GM12874 (cell line): ENCODE measurements at regions not wholly inside any gene's neighbourhood (a gene's known extent, or its start where the extent isn't known, plus 50 kb on each side); places are given as distances from the start of the nearest gene placed in this dataset.

ENCODE experiments used
- TF ChIP-seq, protein P1 (sequence below): IDR thresholded peaks from 2 replicates; pipeline ENCODE4 v1.5.1; 2011; ENCODE audit warnings: low read depth, mild to moderate bottlenecking, control low read depth, low read length, moderate library complexity; ENCODE audit not compliant: insufficient read depth

DNA sequence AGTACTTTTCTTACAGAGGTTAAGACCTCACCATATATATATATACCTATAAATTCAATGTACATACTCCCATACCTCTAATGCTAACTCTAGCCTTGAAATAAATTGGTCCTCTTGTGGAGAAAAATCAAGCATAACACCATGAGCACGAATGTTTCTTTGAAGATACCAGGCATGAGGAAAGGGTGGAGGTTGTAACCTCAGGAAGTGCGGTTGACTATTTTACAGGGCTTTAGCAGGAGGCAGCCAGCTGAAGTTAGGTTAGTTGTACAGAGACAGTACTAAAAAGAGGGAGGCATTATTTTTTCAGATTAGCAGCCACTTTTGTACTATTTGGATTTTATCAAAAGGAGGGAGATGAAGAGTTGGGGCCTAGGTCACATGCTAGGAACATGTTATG, 767.0 kb downstream of the OTOL1 start:
- TF ChIP-seq, protein P1, sequence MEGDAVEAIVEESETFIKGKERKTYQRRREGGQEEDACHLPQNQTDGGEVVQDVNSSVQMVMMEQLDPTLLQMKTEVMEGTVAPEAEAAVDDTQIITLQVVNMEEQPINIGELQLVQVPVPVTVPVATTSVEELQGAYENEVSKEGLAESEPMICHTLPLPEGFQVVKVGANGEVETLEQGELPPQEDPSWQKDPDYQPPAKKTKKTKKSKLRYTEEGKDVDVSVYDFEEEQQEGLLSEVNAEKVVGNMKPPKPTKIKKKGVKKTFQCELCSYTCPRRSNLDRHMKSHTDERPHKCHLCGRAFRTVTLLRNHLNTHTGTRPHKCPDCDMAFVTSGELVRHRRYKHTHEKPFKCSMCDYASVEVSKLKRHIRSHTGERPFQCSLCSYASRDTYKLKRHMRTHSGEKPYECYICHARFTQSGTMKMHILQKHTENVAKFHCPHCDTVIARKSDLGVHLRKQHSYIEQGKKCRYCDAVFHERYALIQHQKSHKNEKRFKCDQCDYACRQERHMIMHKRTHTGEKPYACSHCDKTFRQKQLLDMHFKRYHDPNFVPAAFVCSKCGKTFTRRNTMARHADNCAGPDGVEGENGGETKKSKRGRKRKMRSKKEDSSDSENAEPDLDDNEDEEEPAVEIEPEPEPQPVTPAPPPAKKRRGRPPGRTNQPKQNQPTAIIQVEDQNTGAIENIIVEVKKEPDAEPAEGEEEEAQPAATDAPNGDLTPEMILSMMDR: no peak

DNA sequence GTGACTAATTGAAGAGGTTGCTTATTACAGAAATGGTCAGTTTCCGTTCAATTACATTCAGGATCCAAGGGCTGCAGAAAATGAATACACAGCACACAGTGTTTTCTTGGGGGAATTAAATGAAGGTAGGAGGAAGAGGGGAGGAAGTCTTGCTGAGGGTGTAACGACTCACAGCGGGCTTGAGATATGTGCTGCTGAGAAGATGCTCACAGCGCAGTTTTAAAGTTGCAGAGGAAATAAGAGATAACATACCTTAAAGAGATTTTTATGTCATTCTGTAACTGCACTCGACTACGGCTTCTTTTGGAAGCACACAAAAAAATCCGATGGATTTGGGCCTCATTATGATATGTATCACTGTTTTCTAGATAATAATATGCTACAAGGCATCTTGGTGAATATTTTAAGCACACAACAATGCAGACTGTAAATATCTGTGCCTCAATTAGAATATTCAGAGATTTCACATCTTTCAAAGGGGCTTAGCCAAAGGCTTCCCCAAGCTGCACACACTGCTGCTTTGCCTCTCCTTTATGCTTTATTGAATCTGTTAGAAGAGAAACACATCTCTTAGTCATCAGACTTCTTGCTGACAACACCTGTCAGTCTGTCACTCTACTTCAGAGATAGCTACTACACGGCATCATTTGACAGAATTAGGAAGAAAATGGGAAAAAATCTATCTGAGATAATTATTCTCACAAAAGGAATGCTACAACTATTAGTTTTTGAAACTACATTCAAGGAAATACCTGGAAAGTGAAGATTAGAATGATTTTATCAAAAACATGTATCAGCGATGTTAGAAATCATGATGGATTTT, 773.2 kb downstream of the OTOL1 start:
- TF ChIP-seq, protein P1: no peak

DNA sequence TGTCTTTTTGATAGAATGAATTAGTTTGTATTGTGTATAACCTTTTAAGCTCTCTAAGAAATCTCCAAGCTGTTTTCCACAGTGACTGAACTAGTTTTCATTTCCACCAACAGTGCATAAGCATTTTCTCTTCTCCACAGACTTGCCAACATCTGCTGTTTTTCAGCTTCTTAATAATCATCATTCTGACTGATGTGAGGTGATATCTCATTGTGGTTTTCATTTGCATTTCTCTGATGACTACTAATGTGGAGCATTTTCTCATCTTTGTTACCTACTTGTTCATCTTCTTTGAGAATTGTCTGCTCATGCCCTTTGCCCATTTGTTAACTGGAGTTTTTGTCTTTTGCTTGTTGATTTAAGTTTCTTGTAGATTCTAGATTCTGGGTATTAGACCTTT, 777.5 kb downstream of the OTOL1 start:
- TF ChIP-seq, protein P1: no peak

DNA sequence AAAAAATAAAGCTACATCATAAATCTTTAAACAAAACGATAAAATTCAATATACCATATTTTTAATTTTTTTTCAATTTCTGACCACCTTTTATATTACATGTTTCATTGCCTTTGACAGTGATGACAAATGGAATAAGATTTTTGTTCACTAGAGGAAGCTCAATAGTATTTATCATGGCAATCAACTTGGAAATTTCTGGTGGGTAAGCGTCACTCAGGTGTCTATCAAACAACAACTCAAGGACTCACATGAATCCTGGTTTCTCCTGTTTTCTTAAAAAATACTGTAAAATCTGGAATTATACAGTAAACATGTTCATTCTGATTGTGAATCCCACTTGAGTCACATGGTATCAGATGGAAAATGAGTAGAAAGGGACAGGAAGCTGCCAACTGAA, 782.2 kb downstream of the OTOL1 start:
- TF ChIP-seq, protein P1: no peak

- TF ChIP-seq, protein P1: no peak
Measured at GRCh38 chr3:162285259-162285658, 788.7 kb downstream of the OTOL1 start.

- TF ChIP-seq, protein P1: no peak
Measured at GRCh38 chr3:162287600-162287999, 791.0 kb downstream of the OTOL1 start.

- TF ChIP-seq, protein P1: no peak
Measured at GRCh38 chr3:162292409-162292808, 795.8 kb downstream of the OTOL1 start.
